Adrenal gland (tissue), 9 donors: ENCODE measurements at regions not wholly inside any gene's neighbourhood (a gene's known extent, or its start where the extent isn't known, plus 50 kb on each side); places are given as distances from the start of the nearest gene placed in this dataset.

Source experiments
- DNase-seq, 7 donors: peaks; one replicate each; pipeline ENCODE4 v3.0.0-alpha.2; 2019 to 2020
- H3K27ac ChIP-seq, 5 donors: fragments of 200-600 bp; sonication (generic) in 4 of 5; 1 replicate in 3 of 5; 2 replicates in 2 of 5; pipeline versions ENCODE4 v1.5.1 to v1.8.0; 2016 to 2020; ENCODE audit warnings: mild to moderate bottlenecking in 1 of 5
- H3K27me3 ChIP-seq: fragments of 200-600 bp; 2 replicates; pipeline ENCODE4 v1.8.0; 2021
- H3K36me3 ChIP-seq, 2 donors: fragments of 200-600 bp; replicated peaks in 1 of 2; 1 replicate in 1 of 2; 2 replicates in 1 of 2; pipeline versions ENCODE4 v1.5.1 to v1.8.0; 2018 to 2022
- H3K4me1 ChIP-seq, 2 donors: fragments of 200-600 bp; replicated peaks in 1 of 2; 1 replicate in 1 of 2; 2 replicates in 1 of 2; pipeline versions ENCODE4 v1.5.1 to v1.8.0; 2018 to 2021
- H3K4me3 ChIP-seq, 4 donors: fragments of 200-600 bp; sonication (generic) in 3 of 4; one replicate each; pipeline ENCODE4 v1.5.1; 2016 to 2018
- H3K9me3 ChIP-seq, 3 donors: fragments of 200-600 bp; sonication (generic) in 1 of 3; replicated peaks in 1 of 3; 1 replicate in 2 of 3; 2 replicates in 1 of 3; pipeline versions ENCODE4 v1.5.1 to v1.8.0; 2016 to 2021
- CTCF ChIP-seq, 6 experiments: fragments of 450-650 bp in 4 of 6; fragments of 200-600 bp in 2 of 6; sonication (generic) in 1 of 6; IDR thresholded peaks; 1 replicate in 5 of 6; 2 replicates in 1 of 6; pipeline versions ENCODE4 v1.5.1 to v1.8.0; 2016 to 2021; ENCODE audit warnings: antibody characterized with exemption in 6 of 6, mild to moderate bottlenecking in 2 of 6, moderate library complexity in 1 of 6
- POLR2A ChIP-seq, 2 donors: fragments of 450-650 bp; IDR thresholded peaks; one replicate each; pipeline ENCODE4 v1.6.1; 2017; ENCODE audit warnings: antibody characterized with exemption in 2 of 2, mild to moderate bottlenecking in 2 of 2, moderate library complexity in 1 of 2
- WGBS, 4 donors: extraction: QIAGEN DNeasy Blood & Tissue Kit in 2 of 4; methylation state at CpG; one replicate each; pipeline versions ENCODE4 v1.1.5 to v1.1.7; 2013 to 2017; 5-methylcytosine and 5-hydroxymethylcytosine counted together
- intact Hi-C, 2 donors: fragments of 100-400 bp; cut with DNase I; formaldehyde crosslinking; loops; one replicate each; pipeline versions ENCODE4 v1.14.1 to v1.15.0; 2022 to 2023
- donor health status: healthy with polysubstance abuse.
- donor health status: Bipolar disorder and iron deficiency.
- donor health status: DM: yes; HTN: yes; CAD: no.
- donor health status: DM: no; HTN: no; CAD: no.
- donor health status: DM: no; HTN: no; CAD: no.

- no peaks in the 10 kb centered on the region for H3K27me3 ChIP-seq
- TF ChIP-seq POLR2A (IDR thresholded peaks at IDR 0.05), result no peak
- TF ChIP-seq CTCF (IDR thresholded peaks at IDR 0.05), result no peak
- no peak for DNase-seq
- no peak overlapping the region for H3K27ac ChIP-seq
- intact Hi-C loops, result no loop called here
- no peak overlapping the region for H3K4me3 ChIP-seq
- no peaks in the 10 kb centered on the region for H3K36me3 ChIP-seq
- no peaks in the 10 kb centered on the region for H3K4me1 ChIP-seq
- 50 to 67% (median 56%) methylated on average over 2 of the region's 2 CpGs for WGBS, 4 donors
- H3K9me3 ChIP-seq, result no peaks in the 10 kb centered on the region
Measured at GRCh38 chr1:108077991-108078390, 113.0 kb upstream of the VAV3 start.

GRCh38 chr1:108075055-108075454 is 110.1 kb upstream of the VAV3 start:
- no peak for DNase-seq
- Histone ChIP-seq H3K27me3 (no peaks in the 10 kb centered on the region), H3K4me1 (peaks cover 0 to 3% of the 10 kb centered on the region in 2 donors), H3K9me3 (no peaks in the 10 kb centered on the region), H3K36me3 (no peaks in the 10 kb centered on the region), H3K4me3 (no peak overlapping the region), H3K27ac (no peak overlapping the region)
- TF ChIP-seq POLR2A (IDR thresholded peaks at IDR 0.05), result no peak
- no peak for TF ChIP-seq CTCF (IDR thresholded peaks at IDR 0.05)
- intact Hi-C loops, result no loop called here
- WGBS, 4 donors, result 46 to 53% (median 51%) methylated on average over 5 of the region's 5 CpGs

GRCh38 chr1:108072776-108073175 is 107.8 kb upstream of the VAV3 start:
- no peaks in the 10 kb centered on the region for H3K9me3 ChIP-seq
- H3K4me3 ChIP-seq, result no peak overlapping the region
- peaks cover 0 to 3% of the 10 kb centered on the region in 2 donors for H3K4me1 ChIP-seq
- intact Hi-C loops, result no loop called here
- H3K36me3 ChIP-seq, result no peaks in the 10 kb centered on the region
- no peak for DNase-seq
- WGBS, 4 donors, result 31 to 48% (median 35%) methylated on average over 1 of the region's 1 CpG
- no peak overlapping the region for H3K27ac ChIP-seq
- no peaks in the 10 kb centered on the region for H3K27me3 ChIP-seq
- TF ChIP-seq POLR2A (IDR thresholded peaks at IDR 0.05) (no peak), CTCF (IDR thresholded peaks at IDR 0.05) (no peak)

- Histone ChIP-seq H3K4me3 (no peak overlapping the region), H3K27ac (no peak overlapping the region), H3K36me3 (no peaks in the 10 kb centered on the region), H3K27me3 (no peaks in the 10 kb centered on the region), H3K4me1 (peaks cover 0 to 3% of the 10 kb centered on the region in 2 donors), H3K9me3 (no peaks in the 10 kb centered on the region)
- DNase-seq, result no peak
- TF ChIP-seq POLR2A (IDR thresholded peaks at IDR 0.05) (no peak), CTCF (IDR thresholded peaks at IDR 0.05) (no peak)
- 63 to 71% (median 68%) methylated on average over 2 of the region's 2 CpGs for WGBS, 4 donors
- intact Hi-C loops, result no loop called here
Measured at GRCh38 chr1:108072212-108072611, 107.2 kb upstream of the VAV3 start.
